GM12878 (cell line): ENCODE measurements at regions not wholly inside any gene's neighbourhood (a gene's known extent, or its start where the extent isn't known, plus 50 kb on each side); places are given as distances from the start of the nearest gene placed in this dataset.

Source experiments
- ATAC-seq: fragments of 200-7000 bp; cut with Tn5 transposase; 3 replicates; pipeline ENCODE4 v1.9.1; 2020; ENCODE audit warnings: mild to moderate bottlenecking, moderate library complexity
- BruUV-seq: library from RNA; stranded (reverse); fragments of 400-500 nt; replicated peaks from 2 replicates; lab custom pipeline; 2021; lab: Mats Ljungman, UMichigan
- CTCF ChIA-PET: fragments of 300-600 bp; sonication (Branson Sonifier 250); formaldehyde crosslinking; extraction: SDS; loops from one replicate; lab custom pipeline; 2021; ENCODE audit warnings: inconsistent platforms; lab: Yijun Ruan, JAX
- POLR2A ChIA-PET: fragments of 350-600 bp; formaldehyde crosslinking; extraction: SDS; loops from one replicate; lab custom pipeline; 2021; ENCODE audit warnings: inconsistent platforms; lab: Charles Lee
- RAD21 ChIA-PET: fragments of 300-600 bp; sonication (Branson Sonifier 250); formaldehyde crosslinking; loops from one replicate; lab custom pipeline; 2023; ENCODE audit warnings: antibody characterized with exemption; ENCODE audit not compliant: unreplicated experiment; lab: Charles Lee
- SMC1A ChIA-PET: fragments of 300-600 bp; sonication (Branson Sonifier 250); formaldehyde crosslinking; loops from one replicate; lab custom pipeline; 2023; ENCODE audit not compliant: unreplicated experiment, uncharacterized antibody; lab: Charles Lee
- DNase-seq: peaks from one replicate; pipeline ENCODE4 v3.0.0-alpha.2; 2011; ENCODE audit warnings: low read depth, low spot score
- FAIRE-seq: peaks from 3 replicates; lab custom pipeline; 2011; peaks lifted over from hg19 to GRCh38; lab: Jason Lieb, UNC
- H2AFZ ChIP-seq: 2 replicates; pipeline ENCODE4 v1.6.0; 2011; ENCODE audit warnings: low read depth, low read length, control low read depth; ENCODE audit not compliant: control insufficient read depth
- H3K27ac ChIP-seq: 2 replicates; pipeline ENCODE4 v1.5.1; 2011; ENCODE audit warnings: control low read depth; ENCODE audit not compliant: control insufficient read depth, insufficient read depth
- H3K27me3 ChIP-seq, 2 experiments: replicated peaks in 1 of 2; 2 replicates each; pipeline versions ENCODE4 v1.6.0 to v1.6.1; 2011; ENCODE audit warnings: low read length in 1 of 2; ENCODE audit not compliant: control insufficient read depth in 2 of 2, insufficient read depth in 2 of 2
- H3K36me3 ChIP-seq, 2 experiments: 2 replicates each; pipeline ENCODE4 v1.5.1; 2011; ENCODE audit warnings: low read length in 1 of 2; ENCODE audit not compliant: control insufficient read depth in 2 of 2, insufficient read depth in 2 of 2
- H3K4me1 ChIP-seq: 2 replicates; pipeline ENCODE4 v1.6.1; 2011; ENCODE audit warnings: mild to moderate bottlenecking, low read length, moderate library complexity, mixed read lengths; ENCODE audit not compliant: control insufficient read depth, insufficient read depth
- H3K4me2 ChIP-seq: 2 replicates; pipeline ENCODE4 v1.6.0; 2011; ENCODE audit warnings: control low read depth; ENCODE audit not compliant: control insufficient read depth, insufficient read depth
- H3K4me3 ChIP-seq: fragments of 200-600 bp; sonication (generic); 2 replicates; pipeline ENCODE4 v1.5.1; 2016
- H3K79me2 ChIP-seq: 2 replicates; pipeline ENCODE4 v1.6.0; 2011; ENCODE audit warnings: low read length; ENCODE audit not compliant: control insufficient read depth, insufficient read depth
- H3K9ac ChIP-seq: 2 replicates; pipeline ENCODE4 v1.8.0; 2011; ENCODE audit warnings: low read length, control low read depth, mixed read lengths; ENCODE audit not compliant: control insufficient read depth, insufficient read depth
- H3K9me3 ChIP-seq: replicated peaks from 3 replicates; pipeline ENCODE4 v1.5.1; 2011; ENCODE audit warnings: mild to moderate bottlenecking, low read length; ENCODE audit not compliant: control insufficient read depth, insufficient read depth
- H4K20me1 ChIP-seq: 2 replicates; pipeline ENCODE4 v1.6.0; 2011; ENCODE audit not compliant: control insufficient read depth, insufficient read depth
- CEBPB ChIP-seq, 2 experiments: fragments of 150-350 bp in 1 of 2; IDR thresholded peaks; 2 replicates each; pipeline ENCODE4 v1.6.1; 2012 to 2014; ENCODE audit warnings: low read depth in 2 of 2, low read length in 2 of 2, borderline replicate concordance in 1 of 2, inconsistent platforms in 1 of 2
- ETV6 ChIP-seq, 2 experiments: fragments of 450-650 bp in 1 of 2; IDR thresholded peaks in 1 of 2; conservative IDR thresholded peaks in 1 of 2; 2 replicates each; pipeline ENCODE4 v1.6.1; 2014; ENCODE audit warnings: antibody characterized with exemption in 1 of 2, borderline replicate concordance in 1 of 2, low read depth in 1 of 2, mild to moderate bottlenecking in 1 of 2, moderate library complexity in 1 of 2
- HDAC2 ChIP-seq: fragments of 200-600 bp; sonication (generic); IDR thresholded peaks from 2 replicates; pipeline ENCODE4 v1.6.1; 2017
- MTA2 ChIP-seq: fragments of 450-650 bp; IDR thresholded peaks from 2 replicates; pipeline ENCODE4 v1.6.1; 2016; ENCODE audit warnings: low read depth, mild to moderate bottlenecking, moderate library complexity
- NFIC ChIP-seq: IDR thresholded peaks from 2 replicates; pipeline ENCODE4 v1.6.1; 2012; ENCODE audit warnings: low read depth, mild to moderate bottlenecking, inconsistent platforms, low read length, moderate library complexity
- STAT1 ChIP-seq: fragments of 450-650 bp; conservative IDR thresholded peaks from 2 replicates; pipeline ENCODE4 v1.6.1; 2014; ENCODE audit warnings: antibody characterized with exemption, mild to moderate bottlenecking
- STAT3 ChIP-seq: IDR thresholded peaks from 2 replicates; pipeline ENCODE4 v1.6.1; 2011; ENCODE audit warnings: low read depth, low read length, improper control_type of control experiment
- TCF3 ChIP-seq: IDR thresholded peaks from 2 replicates; pipeline ENCODE4 v1.6.1; 2012; ENCODE audit warnings: low read depth, mild to moderate bottlenecking, low read length, borderline replicate concordance; ENCODE audit not compliant: insufficient read depth
- WGBS: methylation state at CpG from one replicate; pipeline ENCODE4 v1.1.6; 2016; ENCODE audit warnings: low lambda C conversion rate; ENCODE audit not compliant: insufficient replicate concordance, insufficient coverage; ENCODE audit errors: missing lambda C conversion rate; 5-methylcytosine and 5-hydroxymethylcytosine counted together
- in situ Hi-C: fragments of 300-500 bp; cut with MboI; formaldehyde crosslinking; loops from 9 replicates; pipeline ENCODE4 v1.14.3; 2018; ENCODE audit warnings: mixed read lengths
- intact Hi-C: fragments of 100-400 bp; cut with micrococcal nuclease; formaldehyde crosslinking; loops from one replicate; pipeline ENCODE4 v1.14.2; 2022; ENCODE audit not compliant: unreplicated experiment
- TF ChIP-seq, protein P1 (sequence below): fragments of 450-650 bp; IDR thresholded peaks from 2 replicates; pipeline ENCODE4 v1.6.1; 2017; ENCODE audit warnings: mild to moderate bottlenecking

DNA sequence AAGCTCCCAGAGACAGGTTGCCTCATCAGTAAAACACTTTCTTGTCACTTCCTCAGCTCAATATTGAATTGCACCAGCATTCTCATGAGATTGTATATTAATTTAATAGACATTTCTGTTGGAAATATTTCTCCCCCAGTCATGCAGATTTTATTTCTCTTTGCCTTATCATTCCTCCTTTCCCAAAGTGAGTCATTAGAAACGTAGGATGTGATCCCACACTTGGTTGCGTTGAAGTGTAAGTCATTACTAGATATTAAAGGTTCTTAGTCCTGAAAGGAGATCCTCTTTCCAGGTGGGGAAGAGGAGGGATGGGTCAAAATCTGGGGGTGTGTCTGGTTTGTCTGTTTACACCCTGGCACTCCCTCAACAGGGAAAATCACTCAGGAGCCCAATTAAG, 438.2 kb downstream of the SLC4A3 start:
- 29% methylated on average over 2 of the region's 2 CpGs for WGBS
- Histone ChIP-seq H3K79me2 (no peaks in the 10 kb centered on the region), H3K9ac (no peak overlapping the region), H2AFZ (no peak overlapping the region), H3K9me3 (no peaks in the 10 kb centered on the region), H3K27me3 (no peaks in the 10 kb centered on the region), H4K20me1 (no peaks in the 10 kb centered on the region), H3K4me2 (no peak overlapping the region), H3K36me3 (no peaks in the 10 kb centered on the region), H3K4me3 (no peak overlapping the region), H3K4me1 (no peaks in the 10 kb centered on the region), H3K27ac (no peak overlapping the region)
- RAD21 ChIA-PET, result no interaction called here
- in situ Hi-C loops, result no loop called here
- POLR2A ChIA-PET, result no interaction called here
- CTCF ChIA-PET, result no interaction called here
- ATAC-seq (no peak), FAIRE-seq (no peak), DNase-seq (no peak)
- TF ChIP-seq, protein P1, sequence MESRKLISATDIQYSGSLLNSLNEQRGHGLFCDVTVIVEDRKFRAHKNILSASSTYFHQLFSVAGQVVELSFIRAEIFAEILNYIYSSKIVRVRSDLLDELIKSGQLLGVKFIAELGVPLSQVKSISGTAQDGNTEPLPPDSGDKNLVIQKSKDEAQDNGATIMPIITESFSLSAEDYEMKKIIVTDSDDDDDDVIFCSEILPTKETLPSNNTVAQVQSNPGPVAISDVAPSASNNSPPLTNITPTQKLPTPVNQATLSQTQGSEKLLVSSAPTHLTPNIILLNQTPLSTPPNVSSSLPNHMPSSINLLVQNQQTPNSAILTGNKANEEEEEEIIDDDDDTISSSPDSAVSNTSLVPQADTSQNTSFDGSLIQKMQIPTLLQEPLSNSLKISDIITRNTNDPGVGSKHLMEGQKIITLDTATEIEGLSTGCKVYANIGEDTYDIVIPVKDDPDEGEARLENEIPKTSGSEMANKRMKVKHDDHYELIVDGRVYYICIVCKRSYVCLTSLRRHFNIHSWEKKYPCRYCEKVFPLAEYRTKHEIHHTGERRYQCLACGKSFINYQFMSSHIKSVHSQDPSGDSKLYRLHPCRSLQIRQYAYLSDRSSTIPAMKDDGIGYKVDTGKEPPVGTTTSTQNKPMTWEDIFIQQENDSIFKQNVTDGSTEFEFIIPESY, result no peak
- no peak for TF ChIP-seq MTA2
- TF ChIP-seq NFIC, result no peak
- TF ChIP-seq STAT3, result no peak
- intact Hi-C loops, result no loop called here
- SMC1A ChIA-PET, result no interaction called here
- BruUV-seq, result no TSS peak

DNA sequence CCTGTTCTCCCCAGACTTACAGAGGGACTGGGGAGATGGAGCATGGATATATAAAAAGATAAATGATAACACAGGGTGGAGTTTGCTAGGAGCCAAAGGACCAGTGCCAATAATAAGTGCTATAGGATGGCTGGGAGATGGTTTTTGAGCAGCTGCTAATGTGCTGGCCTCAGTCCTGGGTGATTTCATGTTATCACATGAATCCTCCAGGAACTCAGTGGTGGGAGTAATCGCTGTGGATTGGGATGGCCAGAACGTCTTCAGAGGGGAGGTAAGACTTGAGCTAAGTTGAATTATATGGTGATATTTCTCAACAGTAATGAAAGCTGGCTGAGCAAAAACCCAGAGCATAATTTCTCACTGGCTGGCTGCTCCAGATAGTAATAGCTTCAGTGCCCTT, 441.4 kb downstream of the SLC4A3 start:
- intact Hi-C loops (no loop called here), in situ Hi-C loops (no loop called here)
- Histone ChIP-seq H3K79me2 (no peaks in the 10 kb centered on the region), H2AFZ (no peak overlapping the region), H3K27ac (no peak overlapping the region), H3K36me3 (no peaks in the 10 kb centered on the region), H3K4me1 (no peaks in the 10 kb centered on the region), H3K4me2 (no peak overlapping the region), H3K9me3 (no peaks in the 10 kb centered on the region), H3K9ac (no peak overlapping the region), H3K27me3 (no peaks in the 10 kb centered on the region), H3K4me3 (no peak overlapping the region), H4K20me1 (no peaks in the 10 kb centered on the region)
- FAIRE-seq (no peak), ATAC-seq (no peak), DNase-seq (no peak)
- RAD21 ChIA-PET, result no interaction called here
- no TSS peak for BruUV-seq
- TF ChIP-seq, protein P1, result no peak
- no peak for TF ChIP-seq CEBPB (IDR thresholded peaks at IDR 0.05; ENCODE audit: borderline replicate concordance in 1 of 2, low read depth in 2 of 2, low read length in 2 of 2)
- TF ChIP-seq ETV6 (conservative IDR thresholded peaks at IDR 0.05 in 1 of 2, IDR thresholded peaks at IDR 0.05 in 1 of 2; ENCODE audit: borderline replicate concordance in 1 of 2, low read depth in 1 of 2), result no peak
- TF ChIP-seq HDAC2, result no peak
- TF ChIP-seq STAT1, result no peak
- TF ChIP-seq TCF3, result no peak
- SMC1A ChIA-PET, result no interaction called here
- WGBS, result 34% methylated on average over 2 of the region's 2 CpGs
- POLR2A ChIA-PET, result no interaction called here
- CTCF ChIA-PET, result interaction anchor here (0.6 kb wide), 1 partner anchor 246 kb away, joined by 3 read pairs; no protein-coding TSS in a partner anchor
